ENCODE measurements at regions not wholly inside any gene's neighbourhood (a gene's known extent, or its start where the extent isn't known, plus 50 kb on each side); places are given as distances from the start of the nearest gene placed in this dataset.

DNA sequence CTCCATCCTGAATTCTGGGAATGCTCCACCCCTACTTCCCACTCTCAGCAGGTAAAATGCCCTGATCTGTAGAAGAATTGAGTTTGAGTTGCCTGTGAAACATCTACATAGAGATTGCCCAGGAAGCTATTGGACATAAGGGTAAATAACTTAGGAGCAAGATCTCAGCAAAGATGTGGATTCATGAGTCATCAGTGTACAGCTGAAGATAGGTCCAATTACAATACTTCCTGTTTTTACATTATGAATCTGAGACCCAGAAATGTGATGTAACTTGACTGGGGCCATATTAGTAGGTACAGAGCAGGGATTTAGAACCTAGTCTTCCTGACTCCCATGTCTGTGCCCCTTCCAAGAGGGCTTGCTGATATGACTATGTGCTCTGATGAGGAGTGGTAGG, 79.4 kb upstream of the FNDC3A start:
- no peak overlapping the region for H3K9ac ChIP-seq (ENCODE audit: insufficient read depth, low read depth, low read length)
- no peaks in the 10 kb centered on the region for H3K4me1 ChIP-seq (ENCODE audit: insufficient read depth, low read length)
- intact Hi-C loops (cut with micrococcal nuclease; ENCODE audit: unreplicated experiment) (no loop called here), in situ Hi-C loops (cut with HindIII; ENCODE audit: extremely low pct_ligation_motif_present, low pct_unique_long_range_greater_than_20kb) (no loop called here)
- no peaks in the 10 kb centered on the region for H3K36me3 ChIP-seq (replicated peaks in 1 of 2; ENCODE audit: control insufficient read depth in 1 of 2, insufficient read depth in 2 of 2, low read length in 2 of 2)
- H3K27ac ChIP-seq (ENCODE audit: extremely low read length, insufficient read depth, low read length), result no peak overlapping the region
- ChIA-PET POLR2A (no interaction called here), CTCF (ENCODE audit: low intra/inter-chr PET ratio, low total read pairs) (no interaction called here)
- no peak overlapping the region for H3K4me3 ChIP-seq (replicated peaks in 1 of 3; ENCODE audit: insufficient read depth in 1 of 3, low read depth in 2 of 3, low read length in 3 of 3)
- no peaks in the 10 kb centered on the region; a peak in 1 of 5 replicates for H3K27me3 ChIP-seq (ENCODE audit: control insufficient read depth in 1 of 2, insufficient read depth in 2 of 2, low read length in 2 of 2)
- H3K4me2 ChIP-seq (ENCODE audit: low read depth, low read length), result no peak overlapping the region
- no peaks in the 10 kb centered on the region for H4K20me1 ChIP-seq (ENCODE audit: insufficient read depth, low read length)
- ATAC-seq (no peak), DNase-seq (ENCODE audit: low spot score) (no peak), FAIRE-seq (no peak)
- H3K79me2 ChIP-seq (ENCODE audit: insufficient read depth, low read length), result no peaks in the 10 kb centered on the region
- H2AFZ ChIP-seq (ENCODE audit: low read length), result no peak overlapping the region
- no TSS peak for BruUV-seq (replicated peaks)
- no peaks in the 10 kb centered on the region for H3K9me3 ChIP-seq (ENCODE audit: low read length)
- TF ChIP-seq PHF21A (CRISPR knock-in tag; IDR thresholded peaks at IDR 0.05) (no peak), ZFP36 (IDR thresholded peaks at IDR 0.05; ENCODE audit: borderline replicate concordance, low read depth, low read length, partially characterized antibody) (no peak), ZSCAN21 (CRISPR knock-in tag; IDR thresholded peaks at IDR 0.05; ENCODE audit: borderline replicate concordance) (no peak), FOXA1 (IDR thresholded peaks at IDR 0.05) (no peak), FOXA1 (CRISPR knock-in tag; IDR thresholded peaks at IDR 0.05) (no peak)
- TF ChIP-seq, protein P1, sequence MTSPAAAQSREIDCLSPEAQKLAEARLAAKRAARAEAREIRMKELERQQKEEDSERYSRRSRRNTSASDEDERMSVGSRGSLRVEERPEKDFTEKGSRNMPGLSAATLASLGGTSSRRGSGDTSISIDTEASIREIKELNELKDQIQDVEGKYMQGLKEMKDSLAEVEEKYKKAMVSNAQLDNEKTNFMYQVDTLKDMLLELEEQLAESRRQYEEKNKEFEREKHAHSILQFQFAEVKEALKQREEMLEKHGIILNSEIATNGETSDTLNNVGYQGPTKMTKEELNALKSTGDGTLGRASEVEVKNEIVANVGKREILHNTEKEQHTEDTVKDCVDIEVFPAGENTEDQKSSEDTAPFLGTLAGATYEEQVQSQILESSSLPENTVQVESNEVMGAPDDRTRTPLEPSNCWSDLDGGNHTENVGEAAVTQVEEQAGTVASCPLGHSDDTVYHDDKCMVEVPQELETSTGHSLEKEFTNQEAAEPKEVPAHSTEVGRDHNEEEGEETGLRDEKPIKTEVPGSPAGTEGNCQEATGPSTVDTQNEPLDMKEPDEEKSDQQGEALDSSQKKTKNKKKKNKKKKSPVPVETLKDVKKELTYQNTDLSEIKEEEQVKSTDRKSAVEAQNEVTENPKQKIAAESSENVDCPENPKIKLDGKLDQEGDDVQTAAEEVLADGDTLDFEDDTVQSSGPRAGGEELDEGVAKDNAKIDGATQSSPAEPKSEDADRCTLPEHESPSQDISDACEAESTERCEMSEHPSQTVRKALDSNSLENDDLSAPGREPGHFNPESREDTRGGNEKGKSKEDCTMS (CRISPR knock-in tag; conservative IDR thresholded peaks at IDR 0.05), result no peak
- TF ChIP-seq, protein P2, sequence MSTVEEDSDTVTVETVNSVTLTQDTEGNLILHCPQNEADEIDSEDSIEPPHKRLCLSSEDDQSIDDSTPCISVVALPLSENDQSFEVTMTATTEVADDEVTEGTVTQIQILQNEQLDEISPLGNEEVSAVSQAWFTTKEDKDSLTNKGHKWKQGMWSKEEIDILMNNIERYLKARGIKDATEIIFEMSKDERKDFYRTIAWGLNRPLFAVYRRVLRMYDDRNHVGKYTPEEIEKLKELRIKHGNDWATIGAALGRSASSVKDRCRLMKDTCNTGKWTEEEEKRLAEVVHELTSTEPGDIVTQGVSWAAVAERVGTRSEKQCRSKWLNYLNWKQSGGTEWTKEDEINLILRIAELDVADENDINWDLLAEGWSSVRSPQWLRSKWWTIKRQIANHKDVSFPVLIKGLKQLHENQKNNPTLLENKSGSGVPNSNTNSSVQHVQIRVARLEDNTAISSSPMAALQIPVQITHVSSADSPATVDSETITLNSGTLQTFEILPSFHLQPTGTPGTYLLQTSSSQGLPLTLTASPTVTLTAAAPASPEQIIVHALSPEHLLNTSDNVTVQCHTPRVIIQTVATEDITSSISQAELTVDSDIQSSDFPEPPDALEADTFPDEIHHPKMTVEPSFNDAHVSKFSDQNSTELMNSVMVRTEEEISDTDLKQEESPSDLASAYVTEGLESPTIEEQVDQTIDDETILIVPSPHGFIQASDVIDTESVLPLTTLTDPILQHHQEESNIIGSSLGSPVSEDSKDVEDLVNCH (CRISPR knock-in tag; IDR thresholded peaks at IDR 0.05), result no peak
- TF ChIP-seq, protein P3, sequence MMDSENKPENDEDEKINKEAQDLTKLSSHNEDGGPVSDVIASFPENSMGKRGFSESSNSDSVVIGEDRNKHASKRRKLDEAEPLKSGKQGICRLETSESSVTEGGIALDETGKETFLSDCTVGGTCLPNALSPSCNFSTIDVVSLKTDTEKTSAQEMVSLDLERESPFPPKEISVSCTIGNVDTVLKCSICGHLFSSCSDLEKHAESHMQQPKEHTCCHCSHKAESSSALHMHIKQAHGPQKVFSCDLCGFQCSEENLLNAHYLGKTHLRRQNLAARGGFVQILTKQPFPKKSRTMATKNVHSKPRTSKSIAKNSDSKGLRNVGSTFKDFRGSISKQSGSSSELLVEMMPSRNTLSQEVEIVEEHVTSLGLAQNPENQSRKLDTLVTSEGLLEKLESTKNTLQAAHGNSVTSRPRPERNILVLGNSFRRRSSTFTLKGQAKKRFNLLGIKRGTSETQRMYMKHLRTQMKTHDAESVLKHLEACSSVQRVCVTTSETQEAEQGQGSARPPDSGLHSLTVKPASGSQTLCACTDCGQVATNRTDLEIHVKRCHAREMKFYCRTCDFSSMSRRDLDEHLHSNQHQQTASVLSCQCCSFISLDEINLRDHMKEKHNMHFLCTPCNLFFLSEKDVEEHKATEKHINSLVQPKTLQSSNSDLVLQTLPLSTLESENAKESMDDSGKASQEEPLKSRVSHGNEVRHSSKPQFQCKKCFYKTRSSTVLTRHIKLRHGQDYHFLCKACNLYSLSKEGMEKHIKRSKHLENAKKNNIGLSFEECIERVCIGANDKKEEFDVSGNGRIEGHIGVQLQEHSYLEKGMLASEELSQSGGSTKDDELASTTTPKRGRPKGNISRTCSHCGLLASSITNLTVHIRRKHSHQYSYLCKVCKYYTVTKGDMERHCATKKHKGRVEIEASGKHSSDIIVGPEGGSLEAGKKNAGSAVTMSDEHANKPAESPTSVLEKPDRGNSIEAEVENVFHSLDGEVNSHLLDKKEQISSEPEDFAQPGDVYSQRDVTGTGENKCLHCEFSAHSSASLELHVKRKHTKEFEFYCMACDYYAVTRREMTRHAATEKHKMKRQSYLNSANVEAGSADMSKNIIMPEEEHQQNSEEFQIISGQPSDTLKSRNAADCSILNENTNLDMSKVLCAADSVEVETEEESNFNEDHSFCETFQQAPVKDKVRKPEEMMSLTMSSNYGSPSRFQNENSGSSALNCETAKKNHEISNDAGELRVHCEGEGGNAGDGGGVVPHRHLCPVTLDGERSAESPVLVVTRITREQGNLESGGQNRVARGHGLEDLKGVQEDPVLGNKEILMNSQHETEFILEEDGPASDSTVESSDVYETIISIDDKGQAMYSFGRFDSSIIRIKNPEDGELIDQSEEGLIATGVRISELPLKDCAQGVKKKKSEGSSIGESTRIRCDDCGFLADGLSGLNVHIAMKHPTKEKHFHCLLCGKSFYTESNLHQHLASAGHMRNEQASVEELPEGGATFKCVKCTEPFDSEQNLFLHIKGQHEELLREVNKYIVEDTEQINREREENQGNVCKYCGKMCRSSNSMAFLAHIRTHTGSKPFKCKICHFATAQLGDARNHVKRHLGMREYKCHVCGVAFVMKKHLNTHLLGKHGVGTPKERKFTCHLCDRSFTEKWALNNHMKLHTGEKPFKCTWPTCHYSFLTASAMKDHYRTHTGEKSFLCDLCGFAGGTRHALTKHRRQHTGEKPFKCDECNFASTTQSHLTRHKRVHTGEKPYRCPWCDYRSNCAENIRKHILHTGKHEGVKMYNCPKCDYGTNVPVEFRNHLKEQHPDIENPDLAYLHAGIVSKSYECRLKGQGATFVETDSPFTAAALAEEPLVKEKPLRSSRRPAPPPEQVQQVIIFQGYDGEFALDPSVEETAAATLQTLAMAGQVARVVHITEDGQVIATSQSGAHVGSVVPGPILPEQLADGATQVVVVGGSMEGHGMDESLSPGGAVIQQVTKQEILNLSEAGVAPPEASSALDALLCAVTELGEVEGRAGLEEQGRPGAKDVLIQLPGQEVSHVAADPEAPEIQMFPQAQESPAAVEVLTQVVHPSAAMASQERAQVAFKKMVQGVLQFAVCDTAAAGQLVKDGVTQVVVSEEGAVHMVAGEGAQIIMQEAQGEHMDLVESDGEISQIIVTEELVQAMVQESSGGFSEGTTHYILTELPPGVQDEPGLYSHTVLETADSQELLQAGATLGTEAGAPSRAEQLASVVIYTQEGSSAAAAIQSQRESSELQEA (CRISPR knock-in tag; IDR thresholded peaks at IDR 0.05; ENCODE audit: not compliant biosample characterization), result no peak
- TF ChIP-seq, protein P4, sequence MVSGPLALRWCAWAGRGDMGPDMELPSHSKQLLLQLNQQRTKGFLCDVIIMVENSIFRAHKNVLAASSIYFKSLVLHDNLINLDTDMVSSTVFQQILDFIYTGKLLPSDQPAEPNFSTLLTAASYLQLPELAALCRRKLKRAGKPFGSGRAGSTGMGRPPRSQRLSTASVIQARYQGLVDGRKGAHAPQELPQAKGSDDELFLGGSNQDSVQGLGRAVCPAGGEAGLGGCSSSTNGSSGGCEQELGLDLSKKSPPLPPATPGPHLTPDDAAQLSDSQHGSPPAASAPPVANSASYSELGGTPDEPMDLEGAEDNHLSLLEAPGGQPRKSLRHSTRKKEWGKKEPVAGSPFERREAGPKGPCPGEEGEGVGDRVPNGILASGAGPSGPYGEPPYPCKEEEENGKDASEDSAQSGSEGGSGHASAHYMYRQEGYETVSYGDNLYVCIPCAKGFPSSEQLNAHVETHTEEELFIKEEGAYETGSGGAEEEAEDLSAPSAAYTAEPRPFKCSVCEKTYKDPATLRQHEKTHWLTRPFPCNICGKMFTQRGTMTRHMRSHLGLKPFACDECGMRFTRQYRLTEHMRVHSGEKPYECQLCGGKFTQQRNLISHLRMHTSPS (CRISPR knock-in tag; IDR thresholded peaks at IDR 0.05; ENCODE audit: low read depth), result no peak

Data from HepG2 (cell line).